GM18907 (cell line): ENCODE measurements at regions not wholly inside any gene's neighbourhood (a gene's known extent, or its start where the extent isn't known, plus 50 kb on each side); places are given as distances from the start of the nearest gene placed in this dataset.
"Not testable (repeated sequence)": the region's sequence is repeated elsewhere in the genome, so short reads cannot be mapped to it uniquely, and the experiment has no call there.

Experiments
- ATAC-seq: cut with Tn5 transposase; IDR thresholded peaks from one replicate; pipeline ENCODE4 v1.9.1; 2021; ENCODE audit warnings: mild to moderate bottlenecking, moderate library complexity; ENCODE audit not compliant: unreplicated experiment

- ATAC-seq: no peak
Observed at GRCh38 chr9:104980039-104980654, 52.2 kb upstream of the ABCA1 start.

- ATAC-seq: no peak
Observed at GRCh38 chr9:104981543-104982129, 53.7 kb upstream of the ABCA1 start.

- ATAC-seq: no peak
Observed at GRCh38 chr9:104982543-104982942, 54.6 kb upstream of the ABCA1 start.

- no peak for ATAC-seq
Observed at GRCh38 chr9:104983491-104983890, 55.5 kb upstream of the ABCA1 start.

GRCh38 chr9:104984121-104984520 lies 56.2 kb upstream of the ABCA1 start:
- no peak for ATAC-seq

- ATAC-seq: no peak
Observed at GRCh38 chr9:104984542-104984941, 56.6 kb upstream of the ABCA1 start.

- ATAC-seq: no peak
Observed at GRCh38 chr9:104984948-104985347, 57.0 kb upstream of the ABCA1 start.

GRCh38 chr9:104986096-104986495 lies 58.1 kb upstream of the ABCA1 start:
- no peak for ATAC-seq

- no peak for ATAC-seq
Observed at GRCh38 chr9:104987743-104988142, 59.8 kb upstream of the ABCA1 start.

GRCh38 chr9:104988539-104988938 lies 60.6 kb upstream of the ABCA1 start:
- ATAC-seq: no peak

GRCh38 chr9:104991144-104991953 lies 63.4 kb upstream of the ABCA1 start:
- peak; percentile 89 for ATAC-seq

- no peak for ATAC-seq
Observed at GRCh38 chr9:104992659-104993058, 64.7 kb upstream of the ABCA1 start.

GRCh38 chr9:104993291-104993963 lies 65.5 kb upstream of the ABCA1 start:
- no peak for ATAC-seq

- no peak for ATAC-seq
Observed at GRCh38 chr9:104997536-104997935, 69.6 kb upstream of the ABCA1 start.

GRCh38 chr9:104999136-104999535 lies 71.2 kb upstream of the ABCA1 start:
- no peak for ATAC-seq

- ATAC-seq: not testable (repeated sequence)
Observed at GRCh38 chr9:105000529-105000928, 72.6 kb upstream of the ABCA1 start.

GRCh38 chr9:105004466-105005090 lies 76.6 kb upstream of the ABCA1 start:
- ATAC-seq: no peak

- no peak for ATAC-seq
Observed at GRCh38 chr9:105005186-105005585, 77.2 kb upstream of the ABCA1 start.

- ATAC-seq: no peak
Observed at GRCh38 chr9:105006514-105006913, 78.6 kb upstream of the ABCA1 start.

GRCh38 chr9:105007143-105007542 lies 79.2 kb upstream of the ABCA1 start:
- ATAC-seq: no peak

- not testable (repeated sequence) for ATAC-seq
Observed at GRCh38 chr9:105010089-105010488, 82.1 kb upstream of the ABCA1 start.
